COLO668 (cell line): ENCODE measurements at regions not wholly inside any gene's neighbourhood (a gene's known extent, or its start where the extent isn't known, plus 50 kb on each side); places are given as distances from the start of the nearest gene placed in this dataset.

Experiments
- DNase-seq: peaks from one replicate; lab custom pipeline; 2025; ENCODE audit not compliant: unreplicated experiment; lab: John Stamatoyannopoulos, UW

- no peak for DNase-seq
Measured at GRCh38 chr12:115474539-115475353, 790.8 kb upstream of the TBX3 start.

GRCh38 chr12:115473257-115473956 is 789.4 kb upstream of the TBX3 start:
- DNase-seq = no peak

GRCh38 chr12:115472852-115473251 is 788.9 kb upstream of the TBX3 start:
- no peak for DNase-seq

GRCh38 chr12:115470977-115471376 is 787.0 kb upstream of the TBX3 start:
- DNase-seq = no peak

GRCh38 chr12:115470526-115470925 is 786.6 kb upstream of the TBX3 start:
- DNase-seq = no peak

- DNase-seq = no peak
Measured at GRCh38 chr12:115468087-115468510, 784.1 kb upstream of the TBX3 start.

GRCh38 chr12:115467531-115467930 is 783.6 kb upstream of the TBX3 start:
- DNase-seq = no peak

- DNase-seq = no peak
Measured at GRCh38 chr12:115466076-115466475, 782.1 kb upstream of the TBX3 start.

GRCh38 chr12:115464661-115465060 is 780.7 kb upstream of the TBX3 start:
- DNase-seq = no peak

GRCh38 chr12:115464111-115464581 is 780.2 kb upstream of the TBX3 start:
- DNase-seq = no peak

- DNase-seq = no peak
Measured at GRCh38 chr12:115461401-115461800, 777.4 kb upstream of the TBX3 start.

- no peak for DNase-seq
Measured at GRCh38 chr12:115457798-115458197, 773.8 kb upstream of the TBX3 start.

GRCh38 chr12:115456946-115457689 is 773.1 kb upstream of the TBX3 start:
- no peak for DNase-seq

- DNase-seq = no peak
Measured at GRCh38 chr12:115455268-115455681, 771.3 kb upstream of the TBX3 start.

- no peak for DNase-seq
Measured at GRCh38 chr12:115452751-115453281, 768.8 kb upstream of the TBX3 start.

GRCh38 chr12:115451780-115452736 is 768.1 kb upstream of the TBX3 start:
- DNase-seq = peak; percentile 67

GRCh38 chr12:115451151-115451779 is 767.3 kb upstream of the TBX3 start:
- DNase-seq = no peak

GRCh38 chr12:115450710-115451109 is 766.7 kb upstream of the TBX3 start:
- DNase-seq = no peak

- no peak for DNase-seq
Measured at GRCh38 chr12:115450017-115450416, 766.0 kb upstream of the TBX3 start.

- DNase-seq = no peak
Measured at GRCh38 chr12:115449526-115449925, 765.6 kb upstream of the TBX3 start.
